ENCODE measurements at regions not wholly inside any gene's neighbourhood (a gene's known extent, or its start where the extent isn't known, plus 50 kb on each side); places are given as distances from the start of the nearest gene placed in this dataset.
"Not testable (repeated sequence)": the region's sequence is repeated elsewhere in the genome, so short reads cannot be mapped to it uniquely, and the experiment has no call there.

- DNase-seq (ENCODE audit: low read depth); H3K4me3 ChIP-seq (ENCODE audit: low read depth, low read length): not testable (repeated sequence)
- peak; percentile 23 for TF ChIP-seq CTCF (conservative IDR thresholded peaks at IDR 0.05; ENCODE audit: low read depth, low read length)
Observed at GRCh38 chr5:1653698-1654651, 130.2 kb upstream of the LPCAT1 start.

GRCh38 chr5:1652873-1653697, 129.3 kb upstream of the LPCAT1 start:
- no peak for TF ChIP-seq CTCF (conservative IDR thresholded peaks at IDR 0.05; ENCODE audit: low read depth, low read length)
- DNase-seq (ENCODE audit: low read depth) = no peak
- no peak overlapping the region for H3K4me3 ChIP-seq (ENCODE audit: low read depth, low read length)

- no peak overlapping the region for H3K4me3 ChIP-seq (ENCODE audit: low read depth, low read length)
- DNase-seq (ENCODE audit: low read depth) = no peak
- no peak for TF ChIP-seq CTCF (conservative IDR thresholded peaks at IDR 0.05; ENCODE audit: low read depth, low read length)
Observed at GRCh38 chr5:1651971-1652872, 128.5 kb upstream of the LPCAT1 start.

- DNase-seq (ENCODE audit: low read depth) = no peak
- H3K4me3 ChIP-seq (ENCODE audit: low read depth, low read length) = no peak overlapping the region
- no peak for TF ChIP-seq CTCF (conservative IDR thresholded peaks at IDR 0.05; ENCODE audit: low read depth, low read length)
Observed at GRCh38 chr5:1651250-1651649, 127.5 kb upstream of the LPCAT1 start.

- TF ChIP-seq CTCF (conservative IDR thresholded peaks at IDR 0.05; ENCODE audit: low read depth, low read length) = no peak
- DNase-seq (ENCODE audit: low read depth) = no peak
- no peak overlapping the region for H3K4me3 ChIP-seq (ENCODE audit: low read depth, low read length)
Observed at GRCh38 chr5:1649554-1649953, 125.8 kb upstream of the LPCAT1 start.

GRCh38 chr5:1648806-1649205, 125.0 kb upstream of the LPCAT1 start:
- no peak overlapping the region for H3K4me3 ChIP-seq (ENCODE audit: low read depth, low read length)
- no peak for TF ChIP-seq CTCF (conservative IDR thresholded peaks at IDR 0.05; ENCODE audit: low read depth, low read length)
- no peak for DNase-seq (ENCODE audit: low read depth)
